ENCODE measurements at regions not wholly inside any gene's neighbourhood (a gene's known extent, or its start where the extent isn't known, plus 50 kb on each side); places are given as distances from the start of the nearest gene placed in this dataset.

DNA sequence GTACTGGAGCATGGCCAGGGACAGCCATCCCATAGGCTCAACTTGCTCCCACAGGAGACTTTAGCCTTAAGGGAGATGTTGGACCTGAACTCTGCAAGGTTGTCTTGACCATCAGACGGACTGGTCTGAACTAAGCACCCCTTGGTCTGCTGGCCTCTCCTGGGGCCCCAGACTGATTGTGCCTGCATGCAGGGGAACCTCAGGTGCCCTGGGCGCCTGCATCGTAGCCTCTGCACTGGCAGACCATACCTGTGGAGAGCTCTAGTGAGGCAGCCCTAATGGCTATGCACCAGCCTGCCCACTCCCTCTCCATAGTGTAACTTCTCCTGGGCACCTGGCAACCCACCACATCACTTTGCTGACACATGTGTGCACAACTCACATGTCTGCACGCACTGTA is 395.6 kb downstream of the ZPLD1 start (continued):
- TF ChIP-seq RNF2 (IDR thresholded peaks at IDR 0.05; ENCODE audit: borderline replicate concordance, low read depth, low read length, missing control alignments, poor library complexity, severe bottlenecking) (no peak), RFX5 (IDR thresholded peaks at IDR 0.05; ENCODE audit: borderline replicate concordance, low read depth, low read length) (no peak), EP300 (IDR thresholded peaks at IDR 0.05; ENCODE audit: borderline replicate concordance in 1 of 2, low read depth in 2 of 2, low read length in 2 of 2) (no peak), TCF12 (IDR thresholded peaks at IDR 0.05; ENCODE audit: low read depth, low read length) (no peak), SP2 (IDR thresholded peaks at IDR 0.05; ENCODE audit: low read length) (no peak), CHD1 (IDR thresholded peaks at IDR 0.05; ENCODE audit: low read depth, low read length) (no peak)
